NCI-H1048 (cell line): ENCODE measurements at regions not wholly inside any gene's neighbourhood (a gene's known extent, or its start where the extent isn't known, plus 50 kb on each side); places are given as distances from the start of the nearest gene placed in this dataset.
"Not testable (repeated sequence)": the region's sequence is repeated elsewhere in the genome, so short reads cannot be mapped to it uniquely, and the experiment has no call there.

Experiments used
- DNase-seq: peaks from one replicate; lab custom pipeline; 2025; lab: John Stamatoyannopoulos, UW

GRCh38 chr6:141057761-141058160, 1075.0 kb upstream of the GJE1 start:
- no peak for DNase-seq

GRCh38 chr6:141056945-141057625, 1075.6 kb upstream of the GJE1 start:
- no peak for DNase-seq

GRCh38 chr6:141050471-141050870, 1082.3 kb upstream of the GJE1 start:
- DNase-seq: no peak

GRCh38 chr6:141048451-141048850, 1084.3 kb upstream of the GJE1 start:
- no peak for DNase-seq

- DNase-seq: not testable (repeated sequence)
Observed at GRCh38 chr6:141046496-141046895, 1086.2 kb upstream of the GJE1 start.

GRCh38 chr6:141041596-141042087, 1091.1 kb upstream of the GJE1 start:
- DNase-seq: no peak

GRCh38 chr6:141035312-141036200, 1097.2 kb upstream of the GJE1 start:
- no peak for DNase-seq

GRCh38 chr6:141033101-141033500, 1099.6 kb upstream of the GJE1 start:
- DNase-seq: no peak

GRCh38 chr6:141029908-141030307, 1102.8 kb upstream of the GJE1 start:
- no peak for DNase-seq

GRCh38 chr6:141028791-141029280, 1103.9 kb upstream of the GJE1 start:
- no peak for DNase-seq

GRCh38 chr6:141026504-141026903, 1106.2 kb upstream of the GJE1 start:
- DNase-seq: no peak

- no peak for DNase-seq
Observed at GRCh38 chr6:141024526-141024925, 1108.2 kb upstream of the GJE1 start.

GRCh38 chr6:141017941-141018340, 1114.8 kb upstream of the GJE1 start:
- DNase-seq: no peak

GRCh38 chr6:141000917-141001316, 1131.8 kb upstream of the GJE1 start:
- no peak for DNase-seq

GRCh38 chr6:140993515-140993914, 1139.2 kb upstream of the GJE1 start:
- no peak for DNase-seq

- DNase-seq: no peak
Observed at GRCh38 chr6:140992678-140993077, 1140.0 kb upstream of the GJE1 start.

GRCh38 chr6:140988780-140989179, 1143.9 kb upstream of the GJE1 start:
- DNase-seq: no peak

- no peak for DNase-seq
Observed at GRCh38 chr6:140987364-140988155, 1145.2 kb upstream of the GJE1 start.

GRCh38 chr6:140985679-140986275, 1146.9 kb upstream of the GJE1 start:
- no peak for DNase-seq

- DNase-seq: no peak
Observed at GRCh38 chr6:140980265-140980887, 1152.3 kb upstream of the GJE1 start.

- no peak for DNase-seq
Observed at GRCh38 chr6:140979642-140980091, 1153.1 kb upstream of the GJE1 start.
